Neural progenitor cell (in vitro differentiated cells): ENCODE measurements at regions not wholly inside any gene's neighbourhood (a gene's known extent, or its start where the extent isn't known, plus 50 kb on each side); places are given as distances from the start of the nearest gene placed in this dataset.

Source experiments
- EZH2 ChIP-seq: fragments of 200-600 bp; sonication (generic); IDR thresholded peaks from 2 replicates; pipeline ENCODE4 v1.6.1; 2017; ENCODE audit warnings: antibody characterized with exemption, mild to moderate bottlenecking, moderate library complexity
- EZH2phosphoT487 ChIP-seq: fragments of 200-600 bp; sonication (generic); IDR thresholded peaks from 2 replicates; pipeline ENCODE4 v1.6.1; 2017; ENCODE audit warnings: antibody characterized with exemption
- TF ChIP-seq, protein P1 (sequence below): fragments of 200-600 bp; sonication (generic); IDR thresholded peaks from 2 replicates; pipeline ENCODE4 v1.5.1; 2017; ENCODE audit warnings: antibody characterized with exemption, mild to moderate bottlenecking

DNA sequence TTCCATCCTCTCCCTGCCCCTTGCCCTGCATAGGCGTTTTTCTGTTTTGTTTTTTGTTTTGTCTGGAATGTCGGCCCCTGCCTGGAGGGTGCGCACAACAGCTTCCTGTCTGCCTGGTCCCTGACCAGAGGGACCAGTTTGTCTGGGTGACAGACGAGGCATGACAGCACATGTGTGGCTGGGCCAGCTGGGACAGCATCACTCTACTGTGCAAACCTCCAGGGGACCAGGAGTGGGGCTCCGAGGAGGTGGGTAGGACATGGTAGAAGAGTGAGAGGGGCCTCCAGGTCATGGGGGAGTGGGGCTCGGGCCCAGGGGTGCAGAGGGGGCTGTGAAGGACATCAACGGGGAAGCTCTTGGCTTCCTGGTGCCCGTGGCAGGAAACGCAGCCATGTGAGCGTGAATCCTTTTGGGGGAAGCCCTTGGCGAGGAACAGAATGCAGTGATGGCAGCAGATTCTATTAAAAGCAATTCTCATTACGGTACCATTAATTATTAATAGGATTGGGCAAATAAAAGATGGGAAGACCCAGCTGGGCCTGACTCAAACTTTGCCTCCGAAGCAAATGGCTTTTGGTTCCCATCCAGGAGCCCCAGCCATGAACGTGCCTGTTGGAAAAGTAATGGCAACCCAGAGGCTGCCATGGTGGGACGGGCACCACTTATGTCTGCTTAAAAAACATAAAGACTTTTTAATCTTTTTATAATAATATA, 184.4 kb upstream of the IER5L start:
- TF ChIP-seq, protein P1, sequence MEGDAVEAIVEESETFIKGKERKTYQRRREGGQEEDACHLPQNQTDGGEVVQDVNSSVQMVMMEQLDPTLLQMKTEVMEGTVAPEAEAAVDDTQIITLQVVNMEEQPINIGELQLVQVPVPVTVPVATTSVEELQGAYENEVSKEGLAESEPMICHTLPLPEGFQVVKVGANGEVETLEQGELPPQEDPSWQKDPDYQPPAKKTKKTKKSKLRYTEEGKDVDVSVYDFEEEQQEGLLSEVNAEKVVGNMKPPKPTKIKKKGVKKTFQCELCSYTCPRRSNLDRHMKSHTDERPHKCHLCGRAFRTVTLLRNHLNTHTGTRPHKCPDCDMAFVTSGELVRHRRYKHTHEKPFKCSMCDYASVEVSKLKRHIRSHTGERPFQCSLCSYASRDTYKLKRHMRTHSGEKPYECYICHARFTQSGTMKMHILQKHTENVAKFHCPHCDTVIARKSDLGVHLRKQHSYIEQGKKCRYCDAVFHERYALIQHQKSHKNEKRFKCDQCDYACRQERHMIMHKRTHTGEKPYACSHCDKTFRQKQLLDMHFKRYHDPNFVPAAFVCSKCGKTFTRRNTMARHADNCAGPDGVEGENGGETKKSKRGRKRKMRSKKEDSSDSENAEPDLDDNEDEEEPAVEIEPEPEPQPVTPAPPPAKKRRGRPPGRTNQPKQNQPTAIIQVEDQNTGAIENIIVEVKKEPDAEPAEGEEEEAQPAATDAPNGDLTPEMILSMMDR = peak; percentile 6
- TF ChIP-seq EZH2phosphoT487 (no peak), EZH2 (no peak)
